ENCODE measurements at regions not wholly inside any gene's neighbourhood (a gene's known extent, or its start where the extent isn't known, plus 50 kb on each side); places are given as distances from the start of the nearest gene placed in this dataset.

- TF ChIP-seq ZFX (IDR thresholded peaks at IDR 0.05): no peak
- TF ChIP-seq CTCF (conservative IDR thresholded peaks at IDR 0.05): no peak
- no peak overlapping the region for H3K27ac ChIP-seq
Observed at GRCh38 chr6:167588920-167589614, 237.6 kb upstream of the AFDN start.

GRCh38 chr6:167589615-167589940, 237.1 kb upstream of the AFDN start:
- no peak overlapping the region for H3K27ac ChIP-seq
- TF ChIP-seq CTCF (conservative IDR thresholded peaks at IDR 0.05) (no peak), ZFX (IDR thresholded peaks at IDR 0.05) (no peak)

GRCh38 chr6:167590193-167590592, 236.5 kb upstream of the AFDN start:
- no peak overlapping the region for H3K27ac ChIP-seq
- TF ChIP-seq ZFX (IDR thresholded peaks at IDR 0.05) (no peak), CTCF (conservative IDR thresholded peaks at IDR 0.05) (no peak)

Measured in C4-2B (cell line).